DMS79 treated with DMSO at 0.1 percent for 48 hours (cell line): ENCODE measurements at regions not wholly inside any gene's neighbourhood (a gene's known extent, or its start where the extent isn't known, plus 50 kb on each side); places are given as distances from the start of the nearest gene placed in this dataset.
A peak's percentile ranks its signal among the peaks of the same experiment; 100 is the strongest.
"Not testable (repeated sequence)": the region's sequence is repeated elsewhere in the genome, so short reads cannot be mapped to it uniquely, and the experiment has no call there.

Experiments
- DNase-seq: peaks from one replicate; lab custom pipeline; 2025; lab: John Stamatoyannopoulos, UW

DNA sequence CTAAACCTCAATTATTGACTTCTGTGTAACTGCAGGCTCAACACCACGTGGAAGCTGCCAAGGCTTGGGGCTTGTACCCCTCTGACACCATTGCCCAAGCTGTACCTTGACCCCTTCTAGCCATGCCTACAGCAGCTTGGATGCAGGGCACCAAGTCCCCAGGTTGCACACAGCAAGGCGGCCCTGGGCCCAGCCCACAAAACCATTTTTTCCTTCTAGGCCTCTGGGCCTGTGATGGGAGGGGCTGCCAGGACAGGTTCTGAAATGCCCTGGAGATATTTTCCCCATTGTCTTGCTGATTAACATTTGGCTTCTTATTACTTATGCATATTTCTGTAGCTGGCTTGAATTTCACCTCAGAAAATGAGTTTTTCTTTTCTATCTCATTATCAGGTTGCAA is 610.0 kb upstream of the LRRN3 start:
- DNase-seq = no peak

DNA sequence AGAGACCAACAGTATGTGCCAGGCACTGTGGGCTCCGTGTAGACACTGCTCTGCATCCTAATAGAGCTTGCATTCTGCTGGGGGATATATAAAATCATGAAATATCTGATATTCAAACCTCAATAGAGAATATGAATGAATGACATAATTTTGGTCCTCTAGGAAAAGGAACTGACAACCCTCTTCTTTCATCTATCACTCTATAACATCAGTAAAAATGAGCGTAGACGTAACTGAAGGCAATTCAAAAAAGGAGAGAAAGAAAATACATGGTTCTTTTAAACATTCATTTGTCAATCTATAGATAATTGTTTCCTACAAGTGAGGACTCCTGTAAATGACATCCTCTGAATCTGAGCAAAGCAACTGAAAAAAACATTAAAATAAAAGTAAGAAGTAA is 607.4 kb upstream of the LRRN3 start:
- DNase-seq = no peak

DNA sequence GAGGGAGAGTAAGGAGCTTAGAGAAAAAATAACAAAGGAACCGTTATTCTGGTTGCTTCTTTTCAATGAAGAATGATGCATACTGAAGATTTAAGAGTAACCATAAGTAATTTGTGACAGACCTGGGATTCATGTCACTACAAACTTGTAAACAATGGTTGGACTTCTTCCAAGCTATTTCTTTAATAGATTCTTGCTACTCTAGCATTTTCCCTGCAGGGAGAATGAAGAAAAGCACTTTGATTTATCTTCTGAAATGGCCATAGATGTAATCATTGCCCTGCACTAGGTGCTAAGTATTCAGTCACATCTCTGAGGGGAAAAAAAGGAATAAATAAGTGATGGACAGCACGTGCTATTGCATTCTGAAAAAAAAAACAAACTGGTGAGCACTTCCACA is 606.6 kb upstream of the LRRN3 start:
- no peak for DNase-seq

- no peak for DNase-seq
Measured at GRCh38 chr7:110486549-110486948, 604.4 kb upstream of the LRRN3 start.

GRCh38 chr7:110502888-110503465 is 588.0 kb upstream of the LRRN3 start:
- no peak for DNase-seq

- DNase-seq = no peak
Measured at GRCh38 chr7:110507369-110507768, 583.6 kb upstream of the LRRN3 start.

GRCh38 chr7:110507832-110508231 is 583.1 kb upstream of the LRRN3 start:
- DNase-seq = no peak

- not testable (repeated sequence) for DNase-seq
Measured at GRCh38 chr7:110514975-110515551, 575.9 kb upstream of the LRRN3 start.

DNA sequence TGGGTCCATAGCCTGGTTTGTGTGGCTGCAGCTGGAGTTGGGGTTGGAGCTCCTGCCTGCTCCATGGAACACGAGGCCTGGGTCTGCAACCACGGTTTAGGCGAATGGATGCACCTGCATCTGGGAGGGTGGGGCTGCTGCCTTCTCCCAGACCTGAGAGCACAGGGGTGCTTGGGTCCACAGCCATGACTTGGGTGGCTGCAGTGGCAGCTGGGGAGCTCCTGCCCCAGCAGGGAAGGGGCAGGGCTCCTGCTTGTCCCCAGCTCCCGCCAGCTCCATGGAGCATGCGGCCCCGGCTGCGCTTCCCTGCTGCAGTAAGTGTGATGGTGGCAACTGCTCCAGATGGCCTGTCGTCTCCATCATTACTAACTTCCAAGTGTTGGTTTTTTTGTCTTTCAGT is 571.1 kb upstream of the LRRN3 start:
- DNase-seq = no peak

GRCh38 chr7:110521357-110521911 is 569.5 kb upstream of the LRRN3 start:
- no peak for DNase-seq

- peak; percentile 53 for DNase-seq
Measured at GRCh38 chr7:110522061-110522760, 568.7 kb upstream of the LRRN3 start.

GRCh38 chr7:110522761-110523200 is 568.1 kb upstream of the LRRN3 start:
- DNase-seq = no peak

DNA sequence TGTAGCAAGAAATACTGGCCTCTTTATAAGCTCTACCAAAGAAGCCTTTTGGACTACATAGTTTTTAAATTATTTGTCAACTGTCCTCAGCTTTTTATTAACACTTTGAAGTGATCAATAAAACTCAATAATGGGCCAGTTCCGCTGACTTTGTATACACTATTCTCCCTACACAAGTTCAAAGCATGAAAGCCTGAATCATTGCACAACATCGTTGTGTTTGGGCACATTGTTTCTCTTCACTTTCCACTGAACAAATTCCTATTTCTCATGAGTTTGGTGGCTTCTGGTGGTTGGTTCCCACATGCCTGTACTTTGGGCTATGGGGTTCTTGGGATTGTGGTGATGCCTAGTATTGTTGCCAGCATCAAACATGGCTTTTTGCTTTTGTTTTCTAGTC is 561.8 kb upstream of the LRRN3 start:
- DNase-seq = no peak

GRCh38 chr7:110531186-110531585 is 559.7 kb upstream of the LRRN3 start:
- DNase-seq = no peak

DNA sequence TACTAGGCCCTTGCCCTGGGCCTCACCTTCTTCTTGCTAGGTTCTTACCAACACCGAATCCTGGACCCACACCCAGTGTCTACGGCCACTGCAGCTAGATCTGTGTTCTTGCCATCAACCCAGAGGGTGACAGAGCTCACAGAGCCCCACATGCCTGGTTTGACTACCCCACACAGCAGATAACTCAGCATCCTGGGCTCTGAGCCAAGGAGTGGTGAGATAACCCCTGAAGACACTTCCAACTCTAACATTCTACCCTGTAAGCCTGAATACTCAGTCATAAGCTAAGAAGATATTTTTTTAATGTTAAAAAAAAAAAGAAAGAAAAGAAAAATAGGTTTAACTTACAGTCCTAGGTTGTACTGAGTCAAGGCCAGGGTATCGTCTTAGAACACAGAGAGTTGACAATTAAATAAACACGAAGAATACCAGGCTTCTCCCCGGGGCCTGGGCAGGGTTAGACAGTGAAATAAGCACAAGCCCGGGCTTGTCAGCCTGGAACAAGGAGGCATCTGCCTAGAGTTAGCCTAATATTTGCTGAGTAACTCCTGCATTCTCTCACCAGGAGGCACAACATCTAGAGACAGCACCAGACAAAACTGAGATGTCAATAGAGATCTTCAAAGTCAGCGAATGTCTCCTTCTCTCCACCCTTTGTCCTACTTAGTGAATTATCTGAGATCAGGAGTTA is 556.5 kb upstream of the LRRN3 start:
- DNase-seq = peak; percentile 18

DNA sequence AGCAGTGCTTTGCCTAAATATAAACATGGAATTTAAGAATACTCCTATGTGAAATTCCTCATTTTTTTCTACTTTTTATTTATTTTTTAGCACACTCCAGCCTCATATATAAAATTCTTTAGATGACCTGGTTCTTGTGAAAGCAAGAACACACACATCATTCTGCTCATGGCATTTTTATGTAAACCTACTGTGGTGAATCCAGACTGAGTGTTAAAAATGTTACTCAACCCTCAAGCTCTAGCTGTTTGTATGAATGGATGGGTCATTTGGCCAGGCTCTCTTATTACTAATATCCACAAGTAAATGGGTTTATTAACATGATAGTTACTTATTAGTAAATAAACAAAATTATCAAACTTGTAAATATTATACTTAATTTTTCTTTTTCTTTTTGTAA is 551.7 kb upstream of the LRRN3 start:
- DNase-seq = no peak

GRCh38 chr7:110541962-110542361 is 549.0 kb upstream of the LRRN3 start:
- DNase-seq = no peak

- DNase-seq = no peak
Measured at GRCh38 chr7:110544194-110544593, 546.7 kb upstream of the LRRN3 start.

GRCh38 chr7:110548372-110548771 is 542.6 kb upstream of the LRRN3 start:
- DNase-seq = no peak

GRCh38 chr7:110557136-110557535 is 533.8 kb upstream of the LRRN3 start:
- no peak for DNase-seq

- DNase-seq = not testable (repeated sequence)
Measured at GRCh38 chr7:110563286-110563685, 527.6 kb upstream of the LRRN3 start.

GRCh38 chr7:110564246-110564645 is 526.7 kb upstream of the LRRN3 start:
- no peak for DNase-seq

DNA sequence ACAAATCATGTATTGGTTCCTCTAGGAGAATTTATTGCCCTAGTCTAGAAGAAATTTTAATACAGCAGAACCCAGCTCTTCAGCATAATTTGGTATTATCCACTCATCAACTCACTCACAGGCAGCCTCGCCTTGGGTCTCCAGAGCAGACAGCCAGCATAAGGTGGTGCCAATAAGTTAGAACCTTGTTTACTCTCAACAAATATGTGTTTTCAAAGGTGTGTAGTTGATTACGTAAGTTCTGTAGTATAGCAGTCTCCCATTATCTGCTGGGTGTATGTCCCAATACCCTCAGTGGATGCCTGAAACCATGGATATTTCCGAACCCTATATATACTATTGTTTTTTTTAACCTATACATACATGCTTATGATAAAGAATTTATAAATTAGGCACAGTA is 522.5 kb upstream of the LRRN3 start:
- no peak for DNase-seq
